Loucy (cell line): ENCODE measurements at regions not wholly inside any gene's neighbourhood (a gene's known extent, or its start where the extent isn't known, plus 50 kb on each side); places are given as distances from the start of the nearest gene placed in this dataset.

Source experiments
- CTCF ChIP-seq: fragments of 200-600 bp; sonication (generic); conservative IDR thresholded peaks from 2 replicates; pipeline ENCODE4 v1.5.1; 2014; ENCODE audit warnings: mild to moderate bottlenecking, antibody characterized with exemption, low read length
- EZH2phosphoT487 ChIP-seq: fragments of 200-600 bp; IDR thresholded peaks from 2 replicates; pipeline ENCODE4 v1.6.1; 2018; ENCODE audit warnings: antibody characterized with exemption, mild to moderate bottlenecking, moderate library complexity, borderline replicate concordance

- TF ChIP-seq CTCF = no peak
- TF ChIP-seq EZH2phosphoT487 = no peak
Measured at GRCh38 chr11:70603756-70604211, 205.5 kb downstream of the CTTN start.
